ENCODE measurements at regions not wholly inside any gene's neighbourhood (a gene's known extent, or its start where the extent isn't known, plus 50 kb on each side); places are given as distances from the start of the nearest gene placed in this dataset.

- TF ChIP-seq EP300 (IDR thresholded peaks at IDR 0.05), result no peak
- TF ChIP-seq, protein P1, sequence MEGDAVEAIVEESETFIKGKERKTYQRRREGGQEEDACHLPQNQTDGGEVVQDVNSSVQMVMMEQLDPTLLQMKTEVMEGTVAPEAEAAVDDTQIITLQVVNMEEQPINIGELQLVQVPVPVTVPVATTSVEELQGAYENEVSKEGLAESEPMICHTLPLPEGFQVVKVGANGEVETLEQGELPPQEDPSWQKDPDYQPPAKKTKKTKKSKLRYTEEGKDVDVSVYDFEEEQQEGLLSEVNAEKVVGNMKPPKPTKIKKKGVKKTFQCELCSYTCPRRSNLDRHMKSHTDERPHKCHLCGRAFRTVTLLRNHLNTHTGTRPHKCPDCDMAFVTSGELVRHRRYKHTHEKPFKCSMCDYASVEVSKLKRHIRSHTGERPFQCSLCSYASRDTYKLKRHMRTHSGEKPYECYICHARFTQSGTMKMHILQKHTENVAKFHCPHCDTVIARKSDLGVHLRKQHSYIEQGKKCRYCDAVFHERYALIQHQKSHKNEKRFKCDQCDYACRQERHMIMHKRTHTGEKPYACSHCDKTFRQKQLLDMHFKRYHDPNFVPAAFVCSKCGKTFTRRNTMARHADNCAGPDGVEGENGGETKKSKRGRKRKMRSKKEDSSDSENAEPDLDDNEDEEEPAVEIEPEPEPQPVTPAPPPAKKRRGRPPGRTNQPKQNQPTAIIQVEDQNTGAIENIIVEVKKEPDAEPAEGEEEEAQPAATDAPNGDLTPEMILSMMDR (IDR thresholded peaks at IDR 0.05), result no peak
- TF ChIP-seq POLR2AphosphoS5 (IDR thresholded peaks at IDR 0.05), result no peak
- no peak for TF ChIP-seq POLR2A (IDR thresholded peaks at IDR 0.05)
Measured at GRCh38 chr4:24404281-24404680, 180.1 kb downstream of the DHX15 start.

All from suprapubic skin (tissue), 4 donors.